NCI-H460 (cell line): ENCODE measurements at regions not wholly inside any gene's neighbourhood (a gene's known extent, or its start where the extent isn't known, plus 50 kb on each side); places are given as distances from the start of the nearest gene placed in this dataset.
A peak's percentile ranks its signal among the peaks of the same experiment; 100 is the strongest.
"Not testable (repeated sequence)": the region's sequence is repeated elsewhere in the genome, so short reads cannot be mapped to it uniquely, and the experiment has no call there.

Experiments used
- DNase-seq: peaks from one replicate; pipeline ENCODE4 v3.0.0-alpha.2; 2016; ENCODE audit warnings: low read depth; ENCODE audit errors: extremely low read depth

- DNase-seq, result no peak
Observed at GRCh38 chr1:238783633-238784032, 602.7 kb upstream of the CHRM3 start.

DNA sequence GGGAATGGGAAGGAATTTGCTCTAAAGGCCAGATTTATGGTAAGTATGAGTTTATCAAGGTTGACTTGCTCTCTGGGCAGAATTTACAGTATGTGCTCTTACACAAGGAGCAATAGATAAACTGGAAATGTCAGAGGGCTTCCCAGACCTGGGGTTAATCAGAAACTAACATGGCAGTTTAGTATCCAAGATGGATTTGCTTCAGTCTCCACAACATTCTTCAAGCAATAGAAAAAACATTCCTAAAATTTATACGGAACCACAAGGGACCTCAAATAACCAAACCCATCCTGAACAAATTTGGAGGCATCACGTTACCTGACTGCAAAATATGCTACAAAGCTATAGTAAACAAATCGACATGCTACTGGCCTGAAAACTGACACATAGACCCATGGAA lies 606.7 kb upstream of the CHRM3 start:
- no peak for DNase-seq

GRCh38 chr1:238778113-238778512 lies 608.3 kb upstream of the CHRM3 start:
- DNase-seq, result no peak

DNA sequence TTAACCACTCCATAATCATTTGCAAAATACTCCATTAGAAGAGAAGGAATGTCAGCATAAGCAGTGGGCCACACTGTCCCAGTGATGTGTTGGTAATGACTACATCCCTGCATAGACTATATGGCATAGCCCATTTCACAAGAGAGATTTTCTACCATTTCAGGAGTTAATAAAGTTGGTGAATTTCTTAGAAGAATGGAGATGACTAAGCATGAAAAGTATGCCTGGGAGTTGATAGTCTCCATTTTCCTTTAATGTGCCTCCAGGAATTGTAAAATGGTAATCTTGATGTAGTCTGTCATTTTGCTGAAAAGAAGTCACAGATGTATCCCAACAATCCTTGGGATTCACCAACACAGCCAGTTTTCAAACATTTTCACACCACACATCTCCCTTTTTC lies 608.8 kb upstream of the CHRM3 start:
- DNase-seq, result no peak

GRCh38 chr1:238776126-238776525 lies 610.2 kb upstream of the CHRM3 start:
- DNase-seq, result no peak

- DNase-seq, result no peak
Observed at GRCh38 chr1:238772322-238772721, 614.0 kb upstream of the CHRM3 start.

GRCh38 chr1:238767321-238767720 lies 619.0 kb upstream of the CHRM3 start:
- no peak for DNase-seq

DNA sequence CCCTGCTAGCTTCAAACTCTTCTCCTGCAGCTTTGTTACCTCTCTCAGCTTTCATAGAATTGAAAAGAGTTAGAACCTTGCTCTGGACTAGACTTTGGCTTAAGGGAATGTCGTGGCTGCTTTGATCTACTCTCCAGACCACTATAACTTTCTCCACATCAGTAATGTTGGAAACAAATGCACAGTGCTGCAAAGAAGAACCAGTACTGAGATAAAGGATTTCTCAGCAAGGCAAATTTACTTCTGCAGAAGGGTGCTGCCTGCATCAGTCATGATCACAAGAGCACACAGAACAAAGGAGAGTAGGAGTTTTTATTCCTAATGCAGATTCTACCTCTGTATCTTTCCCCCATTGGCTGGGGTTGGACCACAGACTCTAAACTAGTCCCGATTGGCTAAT lies 621.6 kb upstream of the CHRM3 start:
- DNase-seq, result no peak

- no peak for DNase-seq
Observed at GRCh38 chr1:238753252-238753651, 633.1 kb upstream of the CHRM3 start.

DNA sequence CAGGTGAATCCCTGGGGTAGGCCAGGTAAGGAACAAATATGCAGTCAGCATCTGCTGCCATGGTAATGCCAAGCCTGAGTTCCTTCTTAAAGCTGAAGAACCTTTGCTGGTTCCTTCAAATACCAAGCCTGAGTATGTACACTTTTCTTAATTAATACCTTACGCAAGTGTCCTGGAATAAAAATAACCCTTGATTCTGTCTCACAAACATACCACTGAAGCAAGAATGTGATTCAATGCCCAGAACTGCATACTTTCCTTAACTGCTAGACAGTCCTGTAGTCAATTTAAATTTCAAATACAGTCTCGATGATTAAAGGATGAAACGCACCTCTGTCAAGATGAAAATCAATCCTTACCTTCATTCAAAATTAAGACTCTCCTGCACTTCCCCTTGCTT lies 634.0 kb upstream of the CHRM3 start:
- no peak for DNase-seq

- no peak for DNase-seq
Observed at GRCh38 chr1:238745069-238745468, 641.3 kb upstream of the CHRM3 start.

GRCh38 chr1:238738892-238739291 lies 647.5 kb upstream of the CHRM3 start:
- DNase-seq, result no peak

DNA sequence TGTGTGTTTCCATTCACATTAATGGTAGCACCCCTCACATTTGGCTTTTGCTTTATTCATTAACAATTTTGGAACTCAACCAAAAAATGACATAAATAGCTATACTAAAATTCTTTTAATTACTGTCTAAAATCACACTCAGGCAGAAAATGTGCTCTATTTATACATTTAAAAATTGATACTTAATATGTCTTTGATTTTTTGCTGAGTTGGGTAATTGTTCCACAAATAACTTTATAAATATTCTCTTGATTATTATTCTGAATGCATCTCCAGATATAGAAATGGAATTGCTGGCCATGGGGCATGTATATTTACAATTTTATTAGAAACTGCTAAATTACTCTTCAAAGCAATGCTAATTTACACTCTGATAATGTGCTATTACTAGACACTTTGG lies 658.7 kb upstream of the CHRM3 start:
- no peak for DNase-seq

DNA sequence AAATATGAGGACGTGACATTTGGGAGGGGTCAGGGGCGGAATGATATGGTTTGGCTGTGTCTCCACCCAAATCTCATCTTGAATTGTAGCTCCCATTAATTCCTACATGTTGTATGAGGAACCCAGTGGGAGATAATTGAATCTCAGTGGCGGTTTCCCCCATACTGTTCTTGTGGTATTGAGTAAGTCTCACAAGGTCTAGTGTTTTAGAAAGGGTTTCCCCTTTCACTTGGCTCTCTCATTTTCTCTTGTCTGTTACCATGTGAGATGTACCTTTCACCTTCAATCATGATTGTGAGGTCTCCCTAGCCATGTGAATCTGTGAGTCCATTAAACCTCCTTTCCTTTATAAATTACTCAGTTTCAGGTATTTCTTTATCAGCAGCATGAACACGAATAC lies 663.6 kb upstream of the CHRM3 start:
- no peak for DNase-seq

GRCh38 chr1:238710697-238711096 lies 675.7 kb upstream of the CHRM3 start:
- DNase-seq, result no peak

DNA sequence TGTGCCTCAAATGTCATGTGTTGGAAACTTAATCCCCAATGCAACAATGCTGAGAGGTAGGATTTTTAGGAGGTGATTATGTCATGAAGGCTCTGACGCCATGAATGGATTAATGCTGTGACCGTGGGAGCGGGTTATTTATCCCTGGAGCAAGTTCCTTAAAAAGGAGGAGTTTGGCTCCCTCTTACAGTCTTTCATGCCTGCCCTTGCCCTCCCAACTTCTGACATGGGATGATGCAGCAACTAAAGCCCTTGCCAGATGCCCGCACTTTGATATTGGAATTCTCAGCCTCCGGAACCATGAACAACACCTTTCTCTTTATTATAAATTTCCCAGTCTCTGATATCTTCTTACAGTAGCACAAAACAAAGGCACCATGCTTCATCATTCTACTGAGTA lies 685.3 kb upstream of the CHRM3 start:
- no peak for DNase-seq

- DNase-seq, result peak; percentile 25
Observed at GRCh38 chr1:238690415-238690814, 696.0 kb upstream of the CHRM3 start.

DNA sequence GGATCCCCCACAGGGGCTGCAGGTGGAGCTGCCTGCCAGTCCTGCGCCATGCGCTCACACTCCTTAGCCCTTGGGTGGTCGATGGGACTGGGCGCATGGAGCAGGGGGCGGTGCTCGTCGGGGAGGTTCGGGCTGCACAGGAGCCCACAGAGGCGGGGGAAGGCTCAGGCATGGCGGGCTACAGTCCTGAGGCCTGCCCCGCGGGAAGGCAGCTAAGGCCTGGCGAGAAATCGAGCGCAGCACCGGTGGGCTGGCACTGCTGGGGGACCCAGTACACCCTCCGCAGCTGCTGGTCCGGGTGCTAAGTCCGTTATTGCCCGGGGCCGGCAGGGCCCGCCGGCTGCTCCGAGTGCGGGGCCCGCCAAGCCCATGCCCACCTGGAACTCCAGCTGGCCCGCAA lies 701.8 kb upstream of the CHRM3 start:
- not testable (repeated sequence) for DNase-seq

- DNase-seq, result no peak
Observed at GRCh38 chr1:238681451-238681850, 704.9 kb upstream of the CHRM3 start.

- no peak for DNase-seq
Observed at GRCh38 chr1:238681021-238681420, 705.3 kb upstream of the CHRM3 start.

DNA sequence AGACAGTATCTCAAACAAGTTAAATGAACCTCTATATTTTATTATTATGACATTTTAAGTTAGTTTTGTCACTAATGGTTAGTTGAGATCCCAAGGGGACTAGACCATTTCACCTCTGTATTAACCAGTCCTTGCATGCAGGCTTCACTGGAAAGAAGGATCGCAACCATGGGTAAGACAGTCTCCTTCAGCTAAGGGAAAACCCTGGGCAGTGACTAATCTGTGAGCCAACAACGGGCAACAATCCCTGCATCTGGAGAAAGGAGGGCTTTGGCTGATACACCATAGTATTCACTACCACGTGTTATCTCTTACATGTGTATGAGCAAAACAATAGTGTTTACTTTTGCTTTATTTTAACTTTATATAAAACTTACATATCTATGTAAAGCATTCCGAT lies 708.8 kb upstream of the CHRM3 start:
- no peak for DNase-seq

GRCh38 chr1:238675221-238675620 lies 711.1 kb upstream of the CHRM3 start:
- DNase-seq, result no peak

- DNase-seq, result no peak
Observed at GRCh38 chr1:238674316-238674715, 712.1 kb upstream of the CHRM3 start.

GRCh38 chr1:238673561-238673960 lies 712.8 kb upstream of the CHRM3 start:
- DNase-seq, result no peak
